Caco-2 (cell line): ENCODE measurements at regions not wholly inside any gene's neighbourhood (a gene's known extent, or its start where the extent isn't known, plus 50 kb on each side); places are given as distances from the start of the nearest gene placed in this dataset.

Experiments used
- BruUV-seq: library from RNA; stranded (reverse); fragments of 400-500 nt; replicated peaks from 2 replicates; lab custom pipeline; 2021; lab: Mats Ljungman, UMichigan
- CTCF ChIA-PET: fragments of 300-600 bp; sonication (Branson Sonifier 250); formaldehyde crosslinking; loops from one replicate; lab custom pipeline; 2022; ENCODE audit warnings: antibody characterized with exemption; lab: Charles Lee
- POLR2A ChIA-PET: fragments of 300-600 bp; sonication (Branson Sonifier 250); formaldehyde crosslinking; loops from one replicate; lab custom pipeline; 2022; ENCODE audit warnings: antibody characterized with exemption; lab: Charles Lee
- DNase-seq, 2 experiments: peaks; one replicate each; pipeline versions ENCODE4 v3.0.0 to v3.0.0-alpha.2; 2020 to 2022
- H3K27me3 ChIP-seq: replicated peaks from 2 replicates; pipeline ENCODE4 v1.6.0; 2011; ENCODE audit warnings: low read length; ENCODE audit not compliant: control insufficient read depth, insufficient read depth
- H3K36me3 ChIP-seq: 2 replicates; pipeline ENCODE4 v1.5.1; 2011; ENCODE audit warnings: low read length; ENCODE audit not compliant: control insufficient read depth, insufficient read depth
- H3K4me1 ChIP-seq: fragments of 250-450 bp; sonication (Bioruptor Pico); 2 replicates; pipeline ENCODE4 v1.5.1; 2020; ENCODE audit warnings: mild to moderate bottlenecking
- H3K4me3 ChIP-seq: 2 replicates; pipeline ENCODE4 v1.5.1; 2011; ENCODE audit warnings: low read depth, mild to moderate bottlenecking, control low read depth, low read length
- H3K9me3 ChIP-seq: fragments of 250-450 bp; sonication (Bioruptor Pico); 2 replicates; pipeline ENCODE4 v1.5.1; 2020; ENCODE audit warnings: mild to moderate bottlenecking, moderate library complexity
- H3K27ac Mint-ChIP-seq: one replicate; pipeline ENCODE4 v1.8.0; 2022; ENCODE audit warnings: mixed read lengths; ENCODE audit not compliant: unreplicated experiment
- H3K27me3 Mint-ChIP-seq: one replicate; pipeline ENCODE4 v1.8.0; 2022; ENCODE audit warnings: mixed read lengths; ENCODE audit not compliant: insufficient read depth, unreplicated experiment
- H3K36me3 Mint-ChIP-seq: one replicate; pipeline ENCODE4 v1.8.0; 2022; ENCODE audit warnings: mild to moderate bottlenecking, mixed read lengths; ENCODE audit not compliant: insufficient read depth, unreplicated experiment
- H3K4me1 Mint-ChIP-seq: one replicate; pipeline ENCODE4 v1.8.0; 2022; ENCODE audit warnings: low read depth, mixed read lengths; ENCODE audit not compliant: unreplicated experiment
- H3K4me3 Mint-ChIP-seq: one replicate; pipeline ENCODE4 v1.8.0; 2022; ENCODE audit warnings: mild to moderate bottlenecking, moderate library complexity, mixed read lengths; ENCODE audit not compliant: unreplicated experiment
- H3K9me3 Mint-ChIP-seq: one replicate; pipeline ENCODE4 v1.8.0; 2022; ENCODE audit warnings: mixed read lengths; ENCODE audit not compliant: unreplicated experiment
- intact Hi-C: fragments of 100-400 bp; cut with micrococcal nuclease; formaldehyde crosslinking; loops from one replicate; pipeline ENCODE4 v1.10.0; 2022; ENCODE audit not compliant: unreplicated experiment
- TF ChIP-seq, protein P1 (sequence below), 2 experiments: fragments of 200-600 bp in 1 of 2; IDR thresholded peaks; 1 replicate in 1 of 2; 2 replicates in 1 of 2; pipeline versions ENCODE4 v1.5.1 to v1.8.0; 2011 to 2022; ENCODE audit warnings: antibody characterized with exemption in 1 of 2, control low read depth in 1 of 2, inconsistent platforms in 1 of 2, low read depth in 1 of 2, low read length in 1 of 2, mild to moderate bottlenecking in 1 of 2, moderate library complexity in 1 of 2; ENCODE audit not compliant: insufficient read depth in 1 of 2, severe bottlenecking in 1 of 2, unreplicated experiment in 1 of 2

DNA sequence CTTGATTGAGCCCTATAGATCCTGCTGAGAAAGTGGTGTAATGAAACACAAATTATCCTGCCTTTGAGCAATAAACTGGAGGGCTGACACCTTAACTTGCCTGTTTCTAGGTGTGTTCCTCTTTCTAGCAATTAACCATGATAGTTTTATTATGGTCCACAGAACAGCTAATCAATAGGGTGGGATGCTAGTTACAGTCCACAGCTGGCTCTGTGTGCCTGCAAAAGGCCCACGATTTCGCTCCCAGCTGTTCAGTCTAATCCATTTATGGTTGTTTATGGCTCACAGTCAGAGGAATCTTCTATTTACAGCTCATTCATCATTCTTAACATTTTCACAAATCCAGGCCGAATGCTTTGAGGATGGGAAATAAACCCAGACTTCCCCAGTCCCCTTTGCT is 674.9 kb downstream of the SMARCA1 start:
- POLR2A ChIA-PET: no interaction called here
- intact Hi-C loops: no loop called here
- H3K27me3 Mint-ChIP-seq: no peaks in the 10 kb centered on the region
- H3K4me1 ChIP-seq: no peaks in the 10 kb centered on the region
- no peaks in the 10 kb centered on the region for H3K27me3 ChIP-seq
- TF ChIP-seq, protein P1, sequence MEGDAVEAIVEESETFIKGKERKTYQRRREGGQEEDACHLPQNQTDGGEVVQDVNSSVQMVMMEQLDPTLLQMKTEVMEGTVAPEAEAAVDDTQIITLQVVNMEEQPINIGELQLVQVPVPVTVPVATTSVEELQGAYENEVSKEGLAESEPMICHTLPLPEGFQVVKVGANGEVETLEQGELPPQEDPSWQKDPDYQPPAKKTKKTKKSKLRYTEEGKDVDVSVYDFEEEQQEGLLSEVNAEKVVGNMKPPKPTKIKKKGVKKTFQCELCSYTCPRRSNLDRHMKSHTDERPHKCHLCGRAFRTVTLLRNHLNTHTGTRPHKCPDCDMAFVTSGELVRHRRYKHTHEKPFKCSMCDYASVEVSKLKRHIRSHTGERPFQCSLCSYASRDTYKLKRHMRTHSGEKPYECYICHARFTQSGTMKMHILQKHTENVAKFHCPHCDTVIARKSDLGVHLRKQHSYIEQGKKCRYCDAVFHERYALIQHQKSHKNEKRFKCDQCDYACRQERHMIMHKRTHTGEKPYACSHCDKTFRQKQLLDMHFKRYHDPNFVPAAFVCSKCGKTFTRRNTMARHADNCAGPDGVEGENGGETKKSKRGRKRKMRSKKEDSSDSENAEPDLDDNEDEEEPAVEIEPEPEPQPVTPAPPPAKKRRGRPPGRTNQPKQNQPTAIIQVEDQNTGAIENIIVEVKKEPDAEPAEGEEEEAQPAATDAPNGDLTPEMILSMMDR (IDR thresholded peaks at IDR 0.05; ENCODE audit: insufficient read depth in 1 of 2, low read depth in 1 of 2, low read length in 1 of 2, severe bottlenecking in 1 of 2, unreplicated experiment in 1 of 2): no peak
- no peak overlapping the region for H3K27ac Mint-ChIP-seq
- no peaks in the 10 kb centered on the region for H3K9me3 ChIP-seq
- H3K4me3 ChIP-seq: no peak overlapping the region
- CTCF ChIA-PET: no interaction called here
- H3K4me1 Mint-ChIP-seq: no peaks in the 10 kb centered on the region
- no peaks in the 10 kb centered on the region for H3K9me3 Mint-ChIP-seq
- no peaks in the 10 kb centered on the region for H3K36me3 ChIP-seq
- H3K4me3 Mint-ChIP-seq: no peak overlapping the region
- no peaks in the 10 kb centered on the region for H3K36me3 Mint-ChIP-seq
- no peak for DNase-seq
- no TSS peak for BruUV-seq

DNA sequence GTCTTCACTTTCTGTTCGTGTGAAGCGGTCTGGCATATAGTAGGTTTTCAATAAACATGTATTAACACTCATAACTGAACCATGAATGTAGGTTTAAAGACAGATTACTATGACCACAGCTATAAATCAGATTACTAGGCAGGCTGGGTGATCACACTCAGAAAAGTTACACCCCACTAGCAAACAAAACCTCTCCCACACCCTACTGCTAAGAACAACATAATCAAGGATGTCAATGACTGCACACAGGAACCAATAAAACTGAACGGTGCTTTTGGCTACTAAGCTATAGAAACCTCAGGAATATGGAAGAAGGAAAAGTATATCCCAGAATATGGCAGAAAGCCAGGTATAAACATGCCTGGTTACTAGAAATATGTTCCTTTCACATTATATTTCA is 676.9 kb downstream of the SMARCA1 start:
- no peak overlapping the region for H3K27ac Mint-ChIP-seq
- no peaks in the 10 kb centered on the region for H3K36me3 Mint-ChIP-seq
- TF ChIP-seq, protein P1 (IDR thresholded peaks at IDR 0.05; ENCODE audit: insufficient read depth in 1 of 2, low read depth in 1 of 2, low read length in 1 of 2, severe bottlenecking in 1 of 2, unreplicated experiment in 1 of 2): no peak
- no peak overlapping the region for H3K4me3 Mint-ChIP-seq
- H3K36me3 ChIP-seq: no peaks in the 10 kb centered on the region
- BruUV-seq: no TSS peak
- H3K27me3 ChIP-seq: no peaks in the 10 kb centered on the region
- intact Hi-C loops: no loop called here
- ChIA-PET CTCF (no interaction called here), POLR2A (no interaction called here)
- no peaks in the 10 kb centered on the region for H3K4me1 ChIP-seq
- no peaks in the 10 kb centered on the region for H3K9me3 ChIP-seq
- H3K9me3 Mint-ChIP-seq: no peaks in the 10 kb centered on the region
- no peaks in the 10 kb centered on the region for H3K27me3 Mint-ChIP-seq
- H3K4me1 Mint-ChIP-seq: no peaks in the 10 kb centered on the region
- no peak for DNase-seq
- no peak overlapping the region for H3K4me3 ChIP-seq

GRCh38 chrX:128818690-128819089 is 704.6 kb downstream of the SMARCA1 start:
- intact Hi-C loops: loop anchor here (5.0 kb wide), 2 partner anchors 159 to 299 kb away; no protein-coding TSS in a partner anchor
- no peaks in the 10 kb centered on the region for H3K36me3 ChIP-seq
- H3K4me1 Mint-ChIP-seq: no peaks in the 10 kb centered on the region
- no TSS peak for BruUV-seq
- no peak for DNase-seq
- no peaks in the 10 kb centered on the region for H3K9me3 ChIP-seq
- no peak overlapping the region for H3K4me3 ChIP-seq
- H3K27ac Mint-ChIP-seq: no peak overlapping the region
- H3K27me3 Mint-ChIP-seq: no peaks in the 10 kb centered on the region
- no peaks in the 10 kb centered on the region for H3K36me3 Mint-ChIP-seq
- ChIA-PET POLR2A (no interaction called here), CTCF (no interaction called here)
- H3K9me3 Mint-ChIP-seq: no peaks in the 10 kb centered on the region
- H3K4me3 Mint-ChIP-seq: no peak overlapping the region
- no peaks in the 10 kb centered on the region for H3K27me3 ChIP-seq
- TF ChIP-seq, protein P1 (IDR thresholded peaks at IDR 0.05; ENCODE audit: insufficient read depth in 1 of 2, low read depth in 1 of 2, low read length in 1 of 2, severe bottlenecking in 1 of 2, unreplicated experiment in 1 of 2): no peak
- no peaks in the 10 kb centered on the region for H3K4me1 ChIP-seq
